C4-2B (cell line): ENCODE measurements at regions not wholly inside any gene's neighbourhood (a gene's known extent, or its start where the extent isn't known, plus 50 kb on each side); places are given as distances from the start of the nearest gene placed in this dataset.

Experiments used
- CTCF ChIP-seq: fragments of 450-650 bp; conservative IDR thresholded peaks from 2 replicates; pipeline ENCODE4 v1.5.1; 2017; ENCODE audit warnings: mild to moderate bottlenecking
- ZFX ChIP-seq: fragments of 450-650 bp; IDR thresholded peaks from 2 replicates; pipeline ENCODE4 v1.6.1; 2017

GRCh38 chr1:29909962-29910361 lies 673.6 kb downstream of the PTPRU start:
- TF ChIP-seq CTCF (no peak), ZFX (no peak)
